C4-2B (cell line): ENCODE measurements at regions not wholly inside any gene's neighbourhood (a gene's known extent, or its start where the extent isn't known, plus 50 kb on each side); places are given as distances from the start of the nearest gene placed in this dataset.

Experiments
- ZFX ChIP-seq: fragments of 450-650 bp; IDR thresholded peaks from 2 replicates; pipeline ENCODE4 v1.6.1; 2017
- TF ChIP-seq, protein P1 (sequence below): fragments of 450-650 bp; conservative IDR thresholded peaks from 2 replicates; pipeline ENCODE4 v1.5.1; 2017; ENCODE audit warnings: mild to moderate bottlenecking

DNA sequence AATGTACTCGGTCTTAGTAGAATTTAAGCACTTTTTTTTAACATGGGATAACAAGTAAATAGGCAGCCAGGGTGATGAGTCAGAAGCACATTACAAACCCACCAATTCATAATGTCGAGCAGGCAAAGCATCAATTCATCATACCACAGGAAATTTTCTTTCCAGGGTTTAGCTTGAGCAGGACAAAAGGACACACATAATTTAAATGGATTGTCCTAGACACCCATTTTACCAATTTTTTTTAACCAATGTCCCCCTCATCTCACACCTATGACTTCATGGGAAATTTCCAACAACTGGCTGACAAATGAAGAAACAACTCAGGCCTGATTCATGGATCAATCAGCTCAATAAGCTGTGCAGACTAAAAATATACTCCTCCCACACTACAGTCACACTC lies 58.8 kb upstream of the FOXG1 start:
- TF ChIP-seq, protein P1, sequence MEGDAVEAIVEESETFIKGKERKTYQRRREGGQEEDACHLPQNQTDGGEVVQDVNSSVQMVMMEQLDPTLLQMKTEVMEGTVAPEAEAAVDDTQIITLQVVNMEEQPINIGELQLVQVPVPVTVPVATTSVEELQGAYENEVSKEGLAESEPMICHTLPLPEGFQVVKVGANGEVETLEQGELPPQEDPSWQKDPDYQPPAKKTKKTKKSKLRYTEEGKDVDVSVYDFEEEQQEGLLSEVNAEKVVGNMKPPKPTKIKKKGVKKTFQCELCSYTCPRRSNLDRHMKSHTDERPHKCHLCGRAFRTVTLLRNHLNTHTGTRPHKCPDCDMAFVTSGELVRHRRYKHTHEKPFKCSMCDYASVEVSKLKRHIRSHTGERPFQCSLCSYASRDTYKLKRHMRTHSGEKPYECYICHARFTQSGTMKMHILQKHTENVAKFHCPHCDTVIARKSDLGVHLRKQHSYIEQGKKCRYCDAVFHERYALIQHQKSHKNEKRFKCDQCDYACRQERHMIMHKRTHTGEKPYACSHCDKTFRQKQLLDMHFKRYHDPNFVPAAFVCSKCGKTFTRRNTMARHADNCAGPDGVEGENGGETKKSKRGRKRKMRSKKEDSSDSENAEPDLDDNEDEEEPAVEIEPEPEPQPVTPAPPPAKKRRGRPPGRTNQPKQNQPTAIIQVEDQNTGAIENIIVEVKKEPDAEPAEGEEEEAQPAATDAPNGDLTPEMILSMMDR = no peak
- TF ChIP-seq ZFX = no peak
